Mesenchymal stem cell (in vitro differentiated cells and primary cell): ENCODE measurements at regions not wholly inside any gene's neighbourhood (a gene's known extent, or its start where the extent isn't known, plus 50 kb on each side); places are given as distances from the start of the nearest gene placed in this dataset.

Source experiments
- DNase-seq: peaks from one replicate; pipeline ENCODE4 v3.0.0-alpha.2; 2013
- H2AFZ ChIP-seq: one replicate; pipeline ENCODE4 v1.6.1; 2013; ENCODE audit warnings: low read depth, mild to moderate bottlenecking, control low read depth, inconsistent platforms, low read length, moderate library complexity
- H2AK5ac ChIP-seq: 2 replicates; pipeline ENCODE4 v1.6.1; 2013; ENCODE audit warnings: low read length, moderate library complexity, mild to moderate bottlenecking, inconsistent platforms; ENCODE audit not compliant: severe bottlenecking
- H2BK120ac ChIP-seq: one replicate; pipeline ENCODE4 v1.6.1; 2013; ENCODE audit warnings: low read depth, mild to moderate bottlenecking, inconsistent platforms, low read length, moderate library complexity
- H2BK12ac ChIP-seq, 2 experiments: one replicate each; pipeline ENCODE4 v1.6.1; 2013; ENCODE audit warnings: inconsistent platforms in 2 of 2, low read length in 2 of 2, mild to moderate bottlenecking in 2 of 2, moderate library complexity in 2 of 2, control low read depth in 1 of 2
- H2BK15ac ChIP-seq: one replicate; pipeline ENCODE4 v1.6.1; 2013; ENCODE audit warnings: mild to moderate bottlenecking, low read depth, inconsistent platforms; ENCODE audit not compliant: poor library complexity, severe bottlenecking
- H2BK5ac ChIP-seq: 2 replicates; pipeline ENCODE4 v1.6.1; 2013; ENCODE audit warnings: low read depth, mild to moderate bottlenecking, low read length, control low read depth, inconsistent platforms; ENCODE audit not compliant: poor library complexity, severe bottlenecking
- H3K14ac ChIP-seq, 2 experiments: one replicate each; pipeline ENCODE4 v1.6.1; 2013; ENCODE audit warnings: inconsistent platforms in 2 of 2, low read length in 2 of 2, control low read depth in 1 of 2, mild to moderate bottlenecking in 1 of 2, moderate library complexity in 1 of 2
- H3K18ac ChIP-seq, 2 experiments: one replicate each; pipeline ENCODE4 v1.6.1; 2013; ENCODE audit warnings: inconsistent platforms in 2 of 2, low read length in 2 of 2, control low read depth in 1 of 2, low read depth in 1 of 2, mild to moderate bottlenecking in 1 of 2
- H3K23ac ChIP-seq, 2 experiments: one replicate each; pipeline ENCODE4 v1.6.1; 2013; ENCODE audit warnings: inconsistent platforms in 2 of 2, low read length in 2 of 2, mild to moderate bottlenecking in 2 of 2, moderate library complexity in 2 of 2, control low read depth in 1 of 2
- H3K27ac ChIP-seq: 2 replicates; pipeline ENCODE4 v1.5.1; 2013; ENCODE audit warnings: mild to moderate bottlenecking, moderate library complexity, low read length, control low read depth, inconsistent platforms; ENCODE audit not compliant: poor library complexity, severe bottlenecking
- H3K27me3 ChIP-seq, 2 experiments: 2 replicates each; pipeline versions ENCODE4 v1.6.1 to v1.7.0; 2013; ENCODE audit warnings: low read length in 2 of 2, mild to moderate bottlenecking in 2 of 2, moderate library complexity in 2 of 2, control low read depth in 1 of 2, inconsistent platforms in 1 of 2; ENCODE audit not compliant: control insufficient read depth in 1 of 2, insufficient read depth in 1 of 2
- H3K36me3 ChIP-seq, 2 experiments: 2 replicates each; pipeline versions ENCODE4 v1.6.1 to v1.7.0; 2013; ENCODE audit warnings: low read length in 2 of 2, control low read depth in 1 of 2, inconsistent platforms in 1 of 2, low read depth in 1 of 2, mild to moderate bottlenecking in 1 of 2; ENCODE audit not compliant: insufficient read depth in 2 of 2, control insufficient read depth in 1 of 2
- H3K4ac ChIP-seq, 2 experiments: one replicate each; pipeline ENCODE4 v1.6.1; 2013; ENCODE audit warnings: inconsistent platforms in 2 of 2, low read length in 2 of 2, mild to moderate bottlenecking in 2 of 2, moderate library complexity in 2 of 2, control low read depth in 1 of 2, low read depth in 1 of 2
- H3K4me1 ChIP-seq: 2 replicates; pipeline ENCODE4 v1.6.1; 2013; ENCODE audit warnings: low read depth, low read length, control low read depth; ENCODE audit not compliant: control insufficient read depth, insufficient read depth
- H3K4me2 ChIP-seq: 2 replicates; pipeline ENCODE4 v1.6.1; 2013; ENCODE audit warnings: low read length, mild to moderate bottlenecking, inconsistent platforms; ENCODE audit not compliant: poor library complexity, severe bottlenecking
- H3K4me3 ChIP-seq, 2 experiments: 2 replicates each; pipeline versions ENCODE4 v1.5.1 to v1.7.0; 2013; ENCODE audit warnings: low read length in 2 of 2, mild to moderate bottlenecking in 2 of 2, control low read depth in 1 of 2, low read depth in 1 of 2; ENCODE audit not compliant: insufficient read depth in 1 of 2
- H3K79me1 ChIP-seq: replicated peaks from 2 replicates; pipeline ENCODE4 v1.6.1; 2013; ENCODE audit warnings: mild to moderate bottlenecking, control low read depth, low read length, inconsistent platforms; ENCODE audit not compliant: poor library complexity, severe bottlenecking
- H3K9ac ChIP-seq: 2 replicates; pipeline ENCODE4 v1.7.0; 2013; ENCODE audit warnings: mild to moderate bottlenecking, low read length, moderate library complexity
- H3K9me3 ChIP-seq: 2 replicates; pipeline ENCODE4 v1.7.0; 2013; ENCODE audit warnings: mild to moderate bottlenecking, low read length; ENCODE audit not compliant: control insufficient read depth
- H4K8ac ChIP-seq: one replicate; pipeline ENCODE4 v1.6.1; 2013; ENCODE audit warnings: inconsistent platforms, mild to moderate bottlenecking, low read length, moderate library complexity
- H4K91ac ChIP-seq: one replicate; pipeline ENCODE4 v1.6.1; 2013; ENCODE audit warnings: mild to moderate bottlenecking, low read length, inconsistent platforms
- WGBS: methylation state at CpG from one replicate; pipeline ENCODE4 v1.1.7; 2013; ENCODE audit warnings: mixed read lengths; 5-methylcytosine and 5-hydroxymethylcytosine counted together

DNA sequence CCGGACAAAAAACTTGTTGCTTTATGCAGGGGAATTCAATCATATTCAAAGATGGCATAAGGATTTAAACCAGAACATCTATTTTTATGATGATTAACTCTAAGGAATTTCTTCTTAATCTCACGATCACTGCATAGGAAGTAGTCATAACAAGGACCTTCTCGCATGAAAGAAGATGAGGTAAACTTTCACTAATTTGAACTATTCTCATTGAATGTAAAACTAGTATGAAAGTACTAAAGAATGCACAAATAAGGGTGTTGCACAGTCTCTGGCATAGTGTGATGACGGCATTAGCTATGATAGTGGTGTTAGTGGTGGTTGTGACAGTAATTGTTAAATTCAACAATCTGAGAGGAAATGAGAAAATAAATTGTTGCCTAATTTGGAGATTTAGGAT is 280.0 kb downstream of the SLC6A15 start:
- Histone ChIP-seq H2BK120ac (no peak overlapping the region), H4K91ac (no peak overlapping the region), H3K27me3 (no peaks in the 10 kb centered on the region), H2BK15ac (no peak overlapping the region), H3K4me1 (no peaks in the 10 kb centered on the region), H3K4me2 (no peak overlapping the region), H3K36me3 (no peaks in the 10 kb centered on the region), H3K23ac (no peak overlapping the region), H3K18ac (no peak overlapping the region), H3K14ac (no peak overlapping the region), H3K27ac (peak overlapping the region; percentile 62), H3K4ac (no peak overlapping the region), H2BK5ac (no peak overlapping the region), H4K8ac (no peak overlapping the region), H3K79me1 (no peaks in the 10 kb centered on the region), H2AK5ac (no peak overlapping the region), H3K9me3 (no peaks in the 10 kb centered on the region), H3K9ac (no peak overlapping the region), H3K4me3 (no peak overlapping the region), H2AFZ (no peak overlapping the region), H2BK12ac (no peak overlapping the region)
- 90% methylated on average over 1 of the region's 4 CpGs for WGBS
- DNase-seq: peak; percentile 10

DNA sequence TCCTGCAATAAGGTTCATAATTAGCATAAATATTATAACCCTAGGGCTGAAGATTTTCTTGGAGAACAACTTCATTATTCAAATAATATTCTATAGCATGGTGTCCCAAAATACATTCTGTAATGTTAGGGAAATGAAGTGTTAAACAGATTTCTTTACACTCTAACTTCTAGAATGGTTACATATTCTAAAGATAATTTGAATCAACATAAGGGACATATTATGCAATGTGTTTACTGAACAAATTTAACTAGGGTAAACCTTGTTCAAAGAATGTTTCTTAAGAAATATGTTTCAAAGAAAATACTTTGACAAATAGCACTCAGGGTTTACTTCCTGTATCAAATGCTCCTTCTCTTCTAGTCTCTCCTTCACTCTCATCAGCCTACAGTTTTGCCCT is 281.6 kb downstream of the SLC6A15 start:
- H3K4me1 ChIP-seq: no peaks in the 10 kb centered on the region
- no peak overlapping the region for H3K18ac ChIP-seq
- no peak overlapping the region for H3K9ac ChIP-seq
- H2AK5ac ChIP-seq: no peak overlapping the region
- no peak overlapping the region for H3K4ac ChIP-seq
- no peak overlapping the region for H3K27ac ChIP-seq
- no peak overlapping the region for H3K23ac ChIP-seq
- H2AFZ ChIP-seq: no peak overlapping the region
- DNase-seq: no peak
- H3K36me3 ChIP-seq: no peaks in the 10 kb centered on the region
- H2BK120ac ChIP-seq: no peak overlapping the region
- H4K8ac ChIP-seq: no peak overlapping the region
- no peak overlapping the region for H2BK12ac ChIP-seq
- no peak overlapping the region for H3K4me3 ChIP-seq
- H3K27me3 ChIP-seq: no peaks in the 10 kb centered on the region
- no peak overlapping the region for H2BK5ac ChIP-seq
- no peak overlapping the region for H3K14ac ChIP-seq
- H4K91ac ChIP-seq: no peak overlapping the region
- H2BK15ac ChIP-seq: no peak overlapping the region
- H3K9me3 ChIP-seq: no peaks in the 10 kb centered on the region
- H3K4me2 ChIP-seq: no peak overlapping the region
- no peaks in the 10 kb centered on the region for H3K79me1 ChIP-seq

- Histone ChIP-seq H3K4ac (no peak overlapping the region), H2BK12ac (no peak overlapping the region)
These were observed 285.0 kb downstream of the SLC6A15 start for GRCh38 chr12:84627593-84627992.

GRCh38 chr12:84624601-84625000 is 288.0 kb downstream of the SLC6A15 start:
- Histone ChIP-seq H3K79me1 (no peaks in the 10 kb centered on the region), H3K9ac (no peak overlapping the region), H2BK5ac (no peak overlapping the region), H3K36me3 (no peaks in the 10 kb centered on the region), H4K91ac (no peak overlapping the region), H3K4me3 (no peak overlapping the region), H3K4me1 (no peaks in the 10 kb centered on the region), H3K9me3 (no peaks in the 10 kb centered on the region), H2BK12ac (no peak overlapping the region), H3K4ac (no peak overlapping the region), H2BK15ac (no peak overlapping the region), H3K14ac (no peak overlapping the region), H2BK120ac (no peak overlapping the region), H4K8ac (no peak overlapping the region), H3K27ac (no peak overlapping the region), H2AK5ac (no peak overlapping the region), H3K18ac (no peak overlapping the region), H3K23ac (no peak overlapping the region), H3K4me2 (no peak overlapping the region), H3K27me3 (no peaks in the 10 kb centered on the region), H2AFZ (no peak overlapping the region)
- no CpG with 5 or more reads among the region's 1 CpG for WGBS
- no peak for DNase-seq

More at GRCh38 chr12:84627593-84627992, 285.0 kb downstream of the SLC6A15 start:
- DNase-seq: no peak
- H3K9ac ChIP-seq: no peak overlapping the region
- no peaks in the 10 kb centered on the region for H3K36me3 ChIP-seq
- H3K23ac ChIP-seq: no peak overlapping the region
- H3K4me3 ChIP-seq: no peak overlapping the region
- 58% methylated on average over 3 of the region's 3 CpGs for WGBS
- no peak overlapping the region for H2AFZ ChIP-seq
- no peaks in the 10 kb centered on the region for H3K9me3 ChIP-seq
- H2BK15ac ChIP-seq: no peak overlapping the region
- H2BK120ac ChIP-seq: no peak overlapping the region
- H3K14ac ChIP-seq: no peak overlapping the region
- H3K79me1 ChIP-seq: no peaks in the 10 kb centered on the region
- H2BK5ac ChIP-seq: no peak overlapping the region
- H3K18ac ChIP-seq: no peak overlapping the region
- no peaks in the 10 kb centered on the region for H3K4me1 ChIP-seq
- no peak overlapping the region for H4K8ac ChIP-seq
- H3K27ac ChIP-seq: no peak overlapping the region
- no peak overlapping the region for H2AK5ac ChIP-seq
- H3K4me2 ChIP-seq: no peak overlapping the region
- no peak overlapping the region for H4K91ac ChIP-seq
- no peaks in the 10 kb centered on the region for H3K27me3 ChIP-seq
